DND-41 (cell line): ENCODE measurements at regions not wholly inside any gene's neighbourhood (a gene's known extent, or its start where the extent isn't known, plus 50 kb on each side); places are given as distances from the start of the nearest gene placed in this dataset.

Source experiments
- ATAC-seq: fragments of 200-7000 bp; cut with Tn5 transposase; 3 replicates; pipeline ENCODE4 v1.9.1; 2021; ENCODE audit warnings: low read depth; ENCODE audit not compliant: insufficient read depth
- DNase-seq: peaks from one replicate; pipeline ENCODE4 v3.0.0-alpha.2; 2020
- H2AFZ ChIP-seq: 2 replicates; pipeline ENCODE4 v1.6.0; 2012; ENCODE audit warnings: low read depth, low read length
- H3K27ac ChIP-seq: 2 replicates; pipeline ENCODE4 v1.5.1; 2012; ENCODE audit warnings: low read length, inconsistent platforms
- H3K27me3 ChIP-seq: fragments of 200-600 bp; sonication (generic); 2 replicates; pipeline ENCODE4 v1.6.0; 2012; ENCODE audit warnings: low read length, mild to moderate bottlenecking, inconsistent platforms; ENCODE audit not compliant: insufficient read depth, poor library complexity
- H3K36me3 ChIP-seq: 2 replicates; pipeline ENCODE4 v1.5.1; 2012; ENCODE audit warnings: low read length, inconsistent platforms; ENCODE audit not compliant: insufficient read depth
- H3K4me1 ChIP-seq: 2 replicates; pipeline ENCODE4 v1.5.1; 2012; ENCODE audit warnings: mild to moderate bottlenecking, low read length; ENCODE audit not compliant: insufficient read depth
- H3K4me2 ChIP-seq: 2 replicates; pipeline ENCODE4 v1.6.0; 2012; ENCODE audit warnings: mild to moderate bottlenecking, moderate library complexity, low read length, inconsistent platforms; ENCODE audit not compliant: insufficient read depth
- H3K4me3 ChIP-seq, 2 experiments: fragments of 200-600 bp in 1 of 2; shearing (Covaris generic) in 1 of 2; 2 replicates each; pipeline ENCODE4 v1.5.1; 2012 to 2016; ENCODE audit warnings: inconsistent platforms in 2 of 2, low read length in 2 of 2, mild to moderate bottlenecking in 2 of 2, low read depth in 1 of 2, moderate library complexity in 1 of 2
- H3K79me2 ChIP-seq: 2 replicates; pipeline ENCODE4 v1.6.0; 2012; ENCODE audit warnings: low read length, inconsistent platforms; ENCODE audit not compliant: insufficient read depth
- H3K9ac ChIP-seq: 2 replicates; pipeline ENCODE4 v1.6.0; 2012; ENCODE audit warnings: low read depth, mild to moderate bottlenecking, inconsistent platforms, low read length, moderate library complexity
- H3K9me3 ChIP-seq: 2 replicates; pipeline ENCODE4 v1.5.1; 2012; ENCODE audit warnings: low read length, moderate library complexity, mild to moderate bottlenecking, inconsistent platforms; ENCODE audit not compliant: insufficient read depth, severe bottlenecking
- H4K20me1 ChIP-seq: 2 replicates; pipeline ENCODE4 v1.6.0; 2012; ENCODE audit warnings: low read length; ENCODE audit not compliant: insufficient read depth
- CTCF ChIP-seq: IDR thresholded peaks from 2 replicates; pipeline ENCODE4 v1.5.1; 2012; ENCODE audit warnings: borderline replicate concordance, low read length, moderate library complexity, mild to moderate bottlenecking; ENCODE audit not compliant: poor library complexity, severe bottlenecking; ENCODE audit errors: extremely low read depth
- EZH2 ChIP-seq: IDR thresholded peaks from 3 replicates; pipeline ENCODE4 v1.6.1; 2012; ENCODE audit warnings: borderline replicate concordance, low read depth, mild to moderate bottlenecking, moderate library complexity, low read length, inconsistent platforms; ENCODE audit not compliant: severe bottlenecking

DNA sequence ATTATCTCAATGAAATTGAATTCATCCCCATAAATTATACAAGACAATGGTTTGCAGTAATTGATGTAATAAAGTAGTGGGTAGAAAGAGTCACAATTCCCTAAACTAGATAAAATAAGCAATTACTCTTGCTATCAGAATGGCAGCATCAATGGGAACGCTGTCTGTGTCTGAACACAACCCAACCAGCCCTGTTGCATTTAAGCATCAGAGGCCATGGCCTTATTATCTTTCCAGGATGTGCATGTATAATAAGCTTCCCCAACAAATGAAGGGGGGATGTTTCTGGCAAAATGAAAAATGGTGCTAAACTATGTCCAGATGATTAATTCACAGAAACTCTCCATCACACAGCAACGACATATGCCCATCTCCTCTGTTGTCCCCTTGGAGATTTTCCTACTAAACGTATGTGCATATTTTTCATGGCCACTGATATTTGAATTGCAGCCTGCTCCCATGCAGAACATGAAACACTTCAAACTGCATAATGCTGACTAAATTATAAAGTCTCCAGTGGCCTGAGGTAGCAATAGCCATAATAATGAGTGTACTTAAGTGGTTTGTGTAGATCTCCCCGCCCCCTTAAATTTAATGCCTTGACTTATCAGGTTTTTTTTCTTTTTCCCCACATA lies 306.9 kb upstream of the ADAMTS16 start:
- Histone ChIP-seq H3K79me2 (no peaks in the 10 kb centered on the region), H3K27me3 (peaks cover 3% of the 10 kb centered on the region), H3K4me2 (no peak overlapping the region), H3K27ac (no peak overlapping the region), H3K4me3 (no peak overlapping the region), H3K36me3 (no peaks in the 10 kb centered on the region), H3K9me3 (no peaks in the 10 kb centered on the region), H4K20me1 (no peaks in the 10 kb centered on the region), H2AFZ (no peak overlapping the region), H3K9ac (no peak overlapping the region), H3K4me1 (no peaks in the 10 kb centered on the region)
- no peak for ATAC-seq
- TF ChIP-seq EZH2, result no peak
- no peak for TF ChIP-seq CTCF
- DNase-seq, result no peak

- H3K9ac ChIP-seq, result no peak overlapping the region
- TF ChIP-seq EZH2 (no peak), CTCF (no peak)
- H3K4me1 ChIP-seq, result no peaks in the 10 kb centered on the region
- H3K27me3 ChIP-seq, result no peaks in the 10 kb centered on the region
- no peak overlapping the region for H2AFZ ChIP-seq
- H3K36me3 ChIP-seq, result no peaks in the 10 kb centered on the region
- no peaks in the 10 kb centered on the region for H3K9me3 ChIP-seq
- no peak overlapping the region for H3K27ac ChIP-seq
- no peaks in the 10 kb centered on the region for H4K20me1 ChIP-seq
- no peak for DNase-seq
- ATAC-seq, result no peak
- H3K4me3 ChIP-seq, result no peak overlapping the region
- no peaks in the 10 kb centered on the region for H3K79me2 ChIP-seq
- H3K4me2 ChIP-seq, result no peak overlapping the region
Observed at GRCh38 chr5:4837489-4838058, 302.6 kb upstream of the ADAMTS16 start.

DNA sequence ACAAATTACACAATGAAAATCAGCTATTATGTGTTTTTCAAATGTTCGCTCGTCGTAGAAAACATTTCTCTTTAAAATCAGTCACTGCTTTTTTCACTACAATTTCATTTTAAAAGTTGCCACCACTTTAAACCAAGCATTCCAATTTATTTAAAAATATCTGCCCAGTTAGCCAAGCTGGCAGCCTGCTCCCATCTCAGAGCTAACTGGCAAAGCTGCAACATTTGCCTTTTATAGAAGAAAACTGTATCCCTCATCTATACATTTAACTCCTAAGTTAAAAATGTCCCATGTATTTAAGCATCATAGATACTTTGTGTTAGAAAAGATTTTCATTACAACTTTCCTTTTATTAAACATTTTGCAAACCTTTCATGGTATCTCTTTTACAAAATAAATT lies 294.9 kb upstream of the ADAMTS16 start:
- Histone ChIP-seq H3K79me2 (no peaks in the 10 kb centered on the region), H3K36me3 (no peaks in the 10 kb centered on the region), H3K4me3 (no peak overlapping the region), H3K27ac (no peak overlapping the region), H3K9ac (no peak overlapping the region), H3K27me3 (no peaks in the 10 kb centered on the region), H3K4me2 (no peak overlapping the region), H3K9me3 (no peaks in the 10 kb centered on the region), H4K20me1 (no peaks in the 10 kb centered on the region), H2AFZ (no peak overlapping the region), H3K4me1 (no peaks in the 10 kb centered on the region)
- ATAC-seq (no peak), DNase-seq (no peak)
- TF ChIP-seq EZH2, result no peak
- TF ChIP-seq CTCF, result no peak
